ENCODE measurements at regions not wholly inside any gene's neighbourhood (a gene's known extent, or its start where the extent isn't known, plus 50 kb on each side); places are given as distances from the start of the nearest gene placed in this dataset.

GRCh38 chr2:235286622-235287374 is 207.0 kb upstream of the AGAP1 start:
- no peaks in the 10 kb centered on the region for H3K36me3 ChIP-seq (ENCODE audit: insufficient read depth in 1 of 2, low read depth in 1 of 2)
- TF ChIP-seq CTCF (IDR thresholded peaks at IDR 0.05) = no peak
- no peaks in the 10 kb centered on the region for H3K4me1 ChIP-seq
- no peaks in the 10 kb centered on the region for H3K9me3 ChIP-seq
- DNase-seq (no peak), ATAC-seq (no peak)
- 64 to 74% (median 64%) methylated on average over 3 of the region's 3 CpGs for WGBS, 3 donors
- H3K4me3 ChIP-seq = no peak overlapping the region
- H3K27ac ChIP-seq = no peak overlapping the region
- H3K27me3 ChIP-seq (ENCODE audit: insufficient read depth in 3 of 3, low read length in 2 of 3) = peaks cover 0 to 3% (median 3%) of the 10 kb centered on the region in 3 donors
- intact Hi-C loops (cut with DNase I) = no loop called here

- peaks cover 0 to 3% (median 3%) of the 10 kb centered on the region in 3 donors for H3K27me3 ChIP-seq (ENCODE audit: insufficient read depth in 3 of 3, low read length in 2 of 3)
- intact Hi-C loops (cut with DNase I) = no loop called here
- no peak for TF ChIP-seq CTCF (IDR thresholded peaks at IDR 0.05)
- H3K27ac ChIP-seq = no peak overlapping the region
- no peaks in the 10 kb centered on the region for H3K4me1 ChIP-seq
- H3K9me3 ChIP-seq = no peaks in the 10 kb centered on the region
- WGBS, 3 donors = 26 to 35% (median 28%) methylated on average over 6 of the region's 6 CpGs
- ATAC-seq (no peak), DNase-seq (no peak)
- H3K4me3 ChIP-seq = no peak overlapping the region
- no peaks in the 10 kb centered on the region for H3K36me3 ChIP-seq (ENCODE audit: insufficient read depth in 1 of 2, low read depth in 1 of 2)
Measured at GRCh38 chr2:235287375-235287733, 206.5 kb upstream of the AGAP1 start.

GRCh38 chr2:235291461-235291860 is 202.4 kb upstream of the AGAP1 start:
- WGBS, 3 donors = 70 to 76% (median 73%) methylated on average over 4 of the region's 4 CpGs
- peaks cover 0 to 3% (median 0%) of the 10 kb centered on the region in 3 donors for H3K27me3 ChIP-seq (ENCODE audit: insufficient read depth in 3 of 3, low read length in 2 of 3)
- ATAC-seq (no peak), DNase-seq (no peak)
- H3K4me3 ChIP-seq = no peak overlapping the region
- intact Hi-C loops (cut with DNase I) = no loop called here
- no peak for TF ChIP-seq CTCF (IDR thresholded peaks at IDR 0.05)
- H3K9me3 ChIP-seq = no peaks in the 10 kb centered on the region
- H3K36me3 ChIP-seq (ENCODE audit: insufficient read depth in 1 of 2, low read depth in 1 of 2) = no peaks in the 10 kb centered on the region
- H3K4me1 ChIP-seq = no peaks in the 10 kb centered on the region
- no peak overlapping the region for H3K27ac ChIP-seq

GRCh38 chr2:235293061-235293460 is 200.8 kb upstream of the AGAP1 start:
- intact Hi-C loops (cut with DNase I) = no loop called here
- TF ChIP-seq CTCF (IDR thresholded peaks at IDR 0.05) = no peak
- Histone ChIP-seq H3K4me1 (no peaks in the 10 kb centered on the region), H3K27me3 (ENCODE audit: insufficient read depth in 3 of 3, low read length in 2 of 3) (peaks cover 0 to 3% (median 0%) of the 10 kb centered on the region in 3 donors), H3K9me3 (no peaks in the 10 kb centered on the region), H3K36me3 (ENCODE audit: insufficient read depth in 1 of 2, low read depth in 1 of 2) (no peaks in the 10 kb centered on the region), H3K4me3 (no peak overlapping the region), H3K27ac (no peak overlapping the region)
- no peak for DNase-seq
- 82 to 86% (median 82%) methylated on average over 8 of the region's 8 CpGs for WGBS, 3 donors
- ATAC-seq = no peak

GRCh38 chr2:235295831-235296230 is 198.0 kb upstream of the AGAP1 start:
- H3K27me3 ChIP-seq (ENCODE audit: insufficient read depth in 3 of 3, low read length in 2 of 3) = peaks cover 0 to under 1% (median 0%) of the 10 kb centered on the region in 3 donors
- no peaks in the 10 kb centered on the region for H3K36me3 ChIP-seq (ENCODE audit: insufficient read depth in 1 of 2, low read depth in 1 of 2)
- H3K9me3 ChIP-seq = no peaks in the 10 kb centered on the region
- intact Hi-C loops (cut with DNase I) = no loop called here
- DNase-seq = no peak
- no peak overlapping the region for H3K4me3 ChIP-seq
- no peaks in the 10 kb centered on the region for H3K4me1 ChIP-seq
- H3K27ac ChIP-seq = no peak overlapping the region
- TF ChIP-seq CTCF (IDR thresholded peaks at IDR 0.05) = no peak
- ATAC-seq = no peak
- whole genome bisulfite sequencing, 3 donors = 87 to 92% (median 90%) methylated on average over 4 of the region's 4 CpGs
